H1 (cell line): ENCODE measurements at regions not wholly inside any gene's neighbourhood (a gene's known extent, or its start where the extent isn't known, plus 50 kb on each side); places are given as distances from the start of the nearest gene placed in this dataset.

Source experiments
- CTCF ChIA-PET: fragments of 300-600 bp; sonication (Branson Sonifier 250); formaldehyde crosslinking; loops from one replicate; lab custom pipeline; 2021; ENCODE audit not compliant: partially characterized antibody; lab: Charles Lee
- POLR2A ChIA-PET: fragments of 300-600 bp; sonication (Branson Sonifier 250); formaldehyde crosslinking; loops from one replicate; lab custom pipeline; 2021; ENCODE audit warnings: inconsistent platforms; ENCODE audit not compliant: partially characterized antibody; lab: Charles Lee
- DNase-seq, 2 experiments: peaks; one replicate each; pipeline versions ENCODE4 v3.0.0 to v3.0.0-alpha.2; 2010 to 2022; ENCODE audit warnings: low spot score in 2 of 2, low read depth in 1 of 2, mixed read lengths in 1 of 2
- FAIRE-seq: peaks from 2 replicates; lab custom pipeline; 2011; peaks lifted over from hg19 to GRCh38; lab: Jason Lieb, UNC
- H2AFZ ChIP-seq: 2 replicates; pipeline ENCODE4 v1.8.1; 2012; ENCODE audit warnings: low read length, inconsistent platforms
- H2AK5ac ChIP-seq: 2 replicates; pipeline ENCODE4 v1.6.1; 2013; ENCODE audit warnings: low read depth, low read length
- H2BK120ac ChIP-seq: replicated peaks from 2 replicates; pipeline ENCODE3; 2013; ENCODE audit warnings: low read depth, low read length, inconsistent platforms
- H2BK12ac ChIP-seq: 2 replicates; pipeline ENCODE4 v1.6.1; 2013; ENCODE audit warnings: low read depth, low read length
- H2BK15ac ChIP-seq: 2 replicates; pipeline ENCODE4 v1.6.1; 2013; ENCODE audit warnings: low read length
- H2BK20ac ChIP-seq: 2 replicates; pipeline ENCODE4 v1.6.1; 2013; ENCODE audit warnings: low read length
- H2BK5ac ChIP-seq: 2 replicates; pipeline ENCODE4 v1.6.1; 2013; ENCODE audit warnings: low read depth, low read length
- H3K14ac ChIP-seq: 2 replicates; pipeline ENCODE4 v1.6.1; 2013; ENCODE audit warnings: inconsistent platforms; ENCODE audit not compliant: insufficient read length
- H3K18ac ChIP-seq: 2 replicates; pipeline ENCODE4 v1.6.1; 2013; ENCODE audit warnings: low read length; ENCODE audit errors: extremely low read depth
- H3K23ac ChIP-seq: 2 replicates; pipeline ENCODE4 v1.6.1; 2013; ENCODE audit warnings: inconsistent platforms; ENCODE audit not compliant: insufficient read length
- H3K23me2 ChIP-seq: 2 replicates; pipeline ENCODE4 v1.6.1; 2013; ENCODE audit warnings: low read depth, low read length
- H3K27ac ChIP-seq: 2 replicates; pipeline ENCODE4 v1.6.1; 2011; ENCODE audit warnings: low read depth, low read length, inconsistent platforms
- H3K27me3 ChIP-seq, 4 experiments: replicated peaks in 1 of 4; 1 replicate in 1 of 4; 2 replicates in 3 of 4; pipeline versions ENCODE4 v1.6.1 to v1.8.1; 2011 to 2013; ENCODE audit warnings: low read length in 3 of 4, mild to moderate bottlenecking in 3 of 4, inconsistent platforms in 2 of 4, mixed read lengths in 2 of 4, moderate library complexity in 1 of 4; ENCODE audit not compliant: control insufficient read depth in 3 of 4, insufficient read depth in 3 of 4; ENCODE audit errors: extremely low read depth in 1 of 4
- H3K36me3 ChIP-seq, 4 experiments: 2 replicates each; pipeline versions ENCODE4 v1.6.1 to v1.8.1; 2011 to 2013; ENCODE audit warnings: mild to moderate bottlenecking in 4 of 4, low read length in 3 of 4, moderate library complexity in 2 of 4, control low read depth in 1 of 4, inconsistent platforms in 1 of 4; ENCODE audit not compliant: insufficient read depth in 4 of 4, control insufficient read depth in 2 of 4
- H3K4ac ChIP-seq: replicated peaks from 2 replicates; pipeline ENCODE3; 2013; ENCODE audit warnings: low read length, low read depth, mixed read lengths, inconsistent platforms; ENCODE audit not compliant: insufficient read length
- H3K4me1 ChIP-seq, 4 experiments: replicated peaks in 1 of 4; 1 replicate in 1 of 4; 2 replicates in 3 of 4; pipeline versions ENCODE4 v1.6.1 to v1.8.1; 2011 to 2013; ENCODE audit warnings: low read length in 3 of 4, inconsistent platforms in 2 of 4, mixed read lengths in 1 of 4; ENCODE audit not compliant: insufficient read depth in 4 of 4, control insufficient read depth in 3 of 4
- H3K4me2 ChIP-seq, 2 experiments: 2 replicates each; pipeline versions ENCODE4 v1.6.1 to v1.8.1; 2011 to 2013; ENCODE audit warnings: low read depth in 2 of 2, low read length in 2 of 2, control low read depth in 1 of 2, inconsistent platforms in 1 of 2, mild to moderate bottlenecking in 1 of 2; ENCODE audit not compliant: insufficient read depth in 1 of 2
- H3K4me3 ChIP-seq, 4 experiments: fragments of 200-600, 300-600 bp in 1 of 4; sonication (generic), shearing (Covaris generic), sonication (Bioruptor Twin) in 1 of 4; 2 replicates each; pipeline versions ENCODE4 v1.5.1 to v1.8.1; 2011 to 2016; ENCODE audit warnings: low read length in 4 of 4, low read depth in 3 of 4, control low read depth in 2 of 4, inconsistent platforms in 2 of 4, mild to moderate bottlenecking in 2 of 4, mixed read lengths in 1 of 4, moderate library complexity in 1 of 4; ENCODE audit not compliant: insufficient read depth in 2 of 4; ENCODE audit errors: extremely low read depth in 1 of 4
- H3K56ac ChIP-seq: replicated peaks from 2 replicates; pipeline ENCODE3; 2013; ENCODE audit warnings: low read depth, mild to moderate bottlenecking, mixed read lengths, low read length, inconsistent platforms; ENCODE audit not compliant: insufficient read length
- H3K79me1 ChIP-seq: 2 replicates; pipeline ENCODE4 v1.6.1; 2013; ENCODE audit warnings: low read depth, low read length, control low read depth
- H3K79me2 ChIP-seq, 2 experiments: 2 replicates each; pipeline versions ENCODE4 v1.6.1 to v1.8.1; 2012 to 2013; ENCODE audit warnings: low read length in 2 of 2, mild to moderate bottlenecking in 2 of 2, inconsistent platforms in 1 of 2; ENCODE audit not compliant: insufficient read depth in 2 of 2, control insufficient read depth in 1 of 2
- H3K9ac ChIP-seq, 4 experiments: replicated peaks in 1 of 4; 1 replicate in 1 of 4; 2 replicates in 3 of 4; pipeline versions ENCODE4 v1.6.1 to v1.8.1; 2011 to 2013; ENCODE audit warnings: low read depth in 3 of 4, low read length in 3 of 4, control low read depth in 2 of 4, mild to moderate bottlenecking in 2 of 4, moderate library complexity in 2 of 4, inconsistent platforms in 1 of 4; ENCODE audit errors: extremely low read depth in 1 of 4
- H3K9me3 ChIP-seq, 2 experiments: 2 replicates each; pipeline versions ENCODE4 v1.6.1 to v1.8.1; 2012 to 2013; ENCODE audit warnings: mild to moderate bottlenecking in 2 of 2, moderate library complexity in 2 of 2, control low read depth in 1 of 2, inconsistent platforms in 1 of 2, low read depth in 1 of 2, low read length in 1 of 2, mixed read lengths in 1 of 2; ENCODE audit not compliant: insufficient read depth in 2 of 2
- H4K20me1 ChIP-seq, 2 experiments: replicated peaks in 1 of 2; 2 replicates each; pipeline versions ENCODE3 to v1.8.1; 2011 to 2013; ENCODE audit warnings: inconsistent platforms in 2 of 2, low read length in 2 of 2, mild to moderate bottlenecking in 1 of 2; ENCODE audit not compliant: insufficient read depth in 2 of 2, control insufficient read depth in 1 of 2
- H4K5ac ChIP-seq: 2 replicates; pipeline ENCODE4 v1.6.1; 2013; ENCODE audit warnings: low read length, low read depth, mixed read lengths, inconsistent platforms; ENCODE audit not compliant: insufficient read length
- H4K8ac ChIP-seq: 2 replicates; pipeline ENCODE4 v1.8.0; 2013; ENCODE audit warnings: mild to moderate bottlenecking, moderate library complexity, low read length, inconsistent platforms; ENCODE audit not compliant: insufficient read depth; ENCODE audit errors: extremely low read depth
- H4K91ac ChIP-seq: replicated peaks from 2 replicates; pipeline ENCODE3; 2013; ENCODE audit warnings: low read length, mixed read lengths, inconsistent platforms; ENCODE audit not compliant: insufficient read length
- HDAC2 ChIP-seq, 2 experiments: fragments of 300-600 bp in 1 of 2; sonication (generic) in 1 of 2; IDR thresholded peaks; 2 replicates each; pipeline ENCODE4 v1.6.1; 2011 to 2012; ENCODE audit warnings: low read depth in 2 of 2, low read length in 2 of 2, mild to moderate bottlenecking in 2 of 2, moderate library complexity in 2 of 2, borderline replicate concordance in 1 of 2, inconsistent platforms in 1 of 2
- HDAC6 ChIP-seq: IDR thresholded peaks from one replicate; pipeline ENCODE4 v1.7.1; 2012; ENCODE audit warnings: low read depth, mild to moderate bottlenecking, inconsistent platforms, low read length, moderate library complexity
- RNF2 ChIP-seq: fragments of 200-900, 300-1000 bp; sonication (generic); IDR thresholded peaks from 2 replicates; pipeline ENCODE4 v1.7.1; 2016; ENCODE audit warnings: borderline replicate concordance, low read depth, mild to moderate bottlenecking, antibody characterized with exemption, low read length; ENCODE audit not compliant: poor library complexity, severe bottlenecking; ENCODE audit errors: missing control alignments
- SIRT6 ChIP-seq: IDR thresholded peaks from one replicate; pipeline ENCODE4 v1.7.1; 2012; ENCODE audit warnings: low read length, inconsistent platforms
- TBP ChIP-seq: IDR thresholded peaks from 2 replicates; pipeline ENCODE4 v1.6.1; 2011; ENCODE audit warnings: low read depth, low read length, improper control_type of control experiment
- YY1 ChIP-seq: IDR thresholded peaks from 2 replicates; pipeline ENCODE4 v1.6.1; 2011; ENCODE audit warnings: low read depth, mild to moderate bottlenecking, low read length
- ZNF274 ChIP-seq: IDR thresholded peaks from 2 replicates; pipeline ENCODE4 v1.7.0; 2012; ENCODE audit warnings: low read length, borderline replicate concordance; ENCODE audit errors: extremely low read depth
- WGBS, 2 experiments: shearing (Covaris generic) in 1 of 2; methylation state at CpG; one replicate each; pipeline versions ENCODE4 v1.1.6 to v1.1.7; 2013 to 2015; ENCODE audit warnings: low lambda C conversion rate in 2 of 2, mixed read lengths in 2 of 2, inconsistent platforms in 1 of 2, low coverage in 1 of 2, missing lambda C conversion rate in 1 of 2; ENCODE audit not compliant: insufficient replicate concordance in 2 of 2, insufficient coverage in 1 of 2, insufficient read length in 1 of 2; ENCODE audit errors: extremely low coverage in 1 of 2, missing lambda C conversion rate in 1 of 2; 5-methylcytosine and 5-hydroxymethylcytosine counted together

DNA sequence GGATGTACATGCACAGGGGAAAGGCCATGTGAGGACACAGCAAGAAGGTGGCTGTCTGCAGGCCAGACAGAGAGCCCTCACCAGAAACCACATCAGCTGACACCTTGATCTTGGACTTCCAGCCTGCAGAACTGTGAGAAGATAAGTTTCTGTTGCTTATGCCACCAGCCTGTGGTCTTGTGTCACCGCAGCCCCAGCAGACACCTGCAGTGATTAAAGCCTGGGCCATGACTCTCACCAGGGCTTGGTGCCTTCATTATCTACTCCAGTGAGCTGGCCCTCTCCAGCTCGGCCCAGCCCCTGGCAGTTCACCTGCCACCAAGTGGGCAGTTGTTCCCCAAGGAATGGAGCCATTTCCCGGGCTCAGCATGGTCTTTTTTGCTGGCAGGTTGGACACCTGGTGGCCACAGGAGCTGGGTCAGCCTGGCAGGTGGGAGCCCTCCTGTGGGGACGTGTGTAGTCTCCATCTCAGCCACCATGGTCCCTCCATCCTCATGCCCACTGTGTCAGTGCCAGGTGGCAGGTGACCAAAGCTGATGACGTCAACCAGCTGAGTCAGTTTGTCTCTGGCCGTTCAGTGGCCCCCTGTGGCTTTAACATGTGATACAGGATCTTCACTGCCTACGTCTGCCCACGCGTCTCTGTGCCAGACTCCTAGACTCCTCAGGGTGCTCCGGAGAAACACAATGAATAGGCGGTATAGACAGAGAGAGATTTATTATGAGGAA, 99.9 kb upstream of the PPP1R26 start:
- Histone ChIP-seq H3K27ac (no peak overlapping the region), H4K20me1 (no peaks in the 10 kb centered on the region), H3K79me1 (no peaks in the 10 kb centered on the region), H3K56ac (no peak overlapping the region), H3K36me3 (no peaks in the 10 kb centered on the region), H2BK20ac (no peak overlapping the region), H3K18ac (no peak overlapping the region), H3K27me3 (no peaks in the 10 kb centered on the region), H4K8ac (no peak overlapping the region; the same call in 1 of the 2 replicates), H3K9me3 (no peaks in the 10 kb centered on the region), H3K4me2 (no peak overlapping the region), H2BK5ac (no peak overlapping the region), H3K4ac (no peak overlapping the region), H4K5ac (no peak overlapping the region), H3K23me2 (no peaks in the 10 kb centered on the region), H3K79me2 (no peaks in the 10 kb centered on the region), H3K4me3 (no peak overlapping the region), H3K14ac (no peak overlapping the region), H3K9ac (no peak overlapping the region), H4K91ac (no peak overlapping the region), H2BK15ac (no peak overlapping the region), H3K4me1 (no peaks in the 10 kb centered on the region), H3K23ac (no peak overlapping the region), H2AFZ (no peak overlapping the region), H2AK5ac (no peak overlapping the region; the same call in 1 of the 2 replicates), H2BK12ac (no peak overlapping the region), H2BK120ac (no peak overlapping the region)
- ChIA-PET POLR2A (no interaction called here), CTCF (interaction anchor here (1.2 to 1.4 kb wide), 2 partner anchors 10 to 31 kb away, joined by 3 read pairs; no protein-coding TSS in a partner anchor)
- WGBS, 2 experiments = 92% methylated on average over 11 of the region's 11 CpGs; no CpG with 5 or more reads in 1 of the 2 experiments
- no peak for DNase-seq
- no peak for FAIRE-seq
- no peak for TF ChIP-seq ZNF274
- no peak for TF ChIP-seq RNF2
- no peak for TF ChIP-seq YY1
- no peak for TF ChIP-seq HDAC2 (IDR thresholded peaks at IDR 0.05; ENCODE audit: borderline replicate concordance in 1 of 2, low read depth in 2 of 2, low read length in 2 of 2)
- TF ChIP-seq HDAC6 = no peak
- no peak for TF ChIP-seq SIRT6
- no peak for TF ChIP-seq TBP
